Stimulated activated CD4-positive, alpha-beta T cell treated with anti-CD3 and anti-CD28 coated beads, Interleukin-1b, Interleukin-23, amount 100 ng/mL, for 48 hours (primary cell): ENCODE measurements at regions not wholly inside any gene's neighbourhood (a gene's known extent, or its start where the extent isn't known, plus 50 kb on each side); places are given as distances from the start of the nearest gene placed in this dataset.
"Not testable (repeated sequence)": the region's sequence is repeated elsewhere in the genome, so short reads cannot be mapped to it uniquely, and the experiment has no call there.

Experiments
- DNase-seq: peaks from one replicate; pipeline ENCODE4 v3.0.0-alpha.2; 2020

GRCh38 chr3:33957176-33957575 is 158.7 kb downstream of the PDCD6IP start:
- DNase-seq = no peak

GRCh38 chr3:33958661-33959060 is 160.2 kb downstream of the PDCD6IP start:
- DNase-seq = no peak

- DNase-seq = no peak
Observed at GRCh38 chr3:33962396-33962795, 164.0 kb downstream of the PDCD6IP start.

- not testable (repeated sequence) for DNase-seq
Observed at GRCh38 chr3:33970180-33970579, 171.8 kb downstream of the PDCD6IP start.

- no peak for DNase-seq
Observed at GRCh38 chr3:33971055-33971454, 172.6 kb downstream of the PDCD6IP start.

- DNase-seq = no peak
Observed at GRCh38 chr3:33975463-33975862, 177.0 kb downstream of the PDCD6IP start.

GRCh38 chr3:33977227-33977626 is 178.8 kb downstream of the PDCD6IP start:
- no peak for DNase-seq

- DNase-seq = no peak
Observed at GRCh38 chr3:33980252-33980651, 181.8 kb downstream of the PDCD6IP start.

GRCh38 chr3:33982269-33982798 is 183.9 kb downstream of the PDCD6IP start:
- no peak for DNase-seq

GRCh38 chr3:33982949-33983348 is 184.5 kb downstream of the PDCD6IP start:
- not testable (repeated sequence) for DNase-seq

GRCh38 chr3:33989229-33989628 is 190.8 kb downstream of the PDCD6IP start:
- no peak for DNase-seq

- no peak for DNase-seq
Observed at GRCh38 chr3:33991673-33992072, 193.2 kb downstream of the PDCD6IP start.

GRCh38 chr3:33993631-33994030 is 195.2 kb downstream of the PDCD6IP start:
- no peak for DNase-seq

- no peak for DNase-seq
Observed at GRCh38 chr3:33994568-33994967, 196.1 kb downstream of the PDCD6IP start.

- no peak for DNase-seq
Observed at GRCh38 chr3:34000301-34000700, 201.9 kb downstream of the PDCD6IP start.

GRCh38 chr3:34001022-34001421 is 202.6 kb downstream of the PDCD6IP start:
- DNase-seq = no peak

GRCh38 chr3:34001990-34002389 is 203.6 kb downstream of the PDCD6IP start:
- DNase-seq = no peak

- no peak for DNase-seq
Observed at GRCh38 chr3:34002569-34003100, 204.2 kb downstream of the PDCD6IP start.

- no peak for DNase-seq
Observed at GRCh38 chr3:34005886-34006285, 207.5 kb downstream of the PDCD6IP start.

- no peak for DNase-seq
Observed at GRCh38 chr3:34008191-34008590, 209.8 kb downstream of the PDCD6IP start.

- no peak for DNase-seq
Observed at GRCh38 chr3:34008836-34009809, 210.7 kb downstream of the PDCD6IP start.

- no peak for DNase-seq
Observed at GRCh38 chr3:34011171-34012101, 213.0 kb downstream of the PDCD6IP start.

GRCh38 chr3:34012102-34012461 is 213.7 kb downstream of the PDCD6IP start:
- DNase-seq = no peak
